ACHN (cell line): ENCODE measurements at regions not wholly inside any gene's neighbourhood (a gene's known extent, or its start where the extent isn't known, plus 50 kb on each side); places are given as distances from the start of the nearest gene placed in this dataset.

Source experiments
- DNase-seq: peaks from one replicate; pipeline ENCODE4 v3.0.0-alpha.2; 2015
- in situ Hi-C: cut with HindIII; loops from 2 replicates; pipeline ENCODE4 v1.10.0; 2017; ENCODE audit warnings: low sequenced_read_pairs, low pct_ligation_motif_present, low pct_unique_long_range_greater_than_20kb

DNA sequence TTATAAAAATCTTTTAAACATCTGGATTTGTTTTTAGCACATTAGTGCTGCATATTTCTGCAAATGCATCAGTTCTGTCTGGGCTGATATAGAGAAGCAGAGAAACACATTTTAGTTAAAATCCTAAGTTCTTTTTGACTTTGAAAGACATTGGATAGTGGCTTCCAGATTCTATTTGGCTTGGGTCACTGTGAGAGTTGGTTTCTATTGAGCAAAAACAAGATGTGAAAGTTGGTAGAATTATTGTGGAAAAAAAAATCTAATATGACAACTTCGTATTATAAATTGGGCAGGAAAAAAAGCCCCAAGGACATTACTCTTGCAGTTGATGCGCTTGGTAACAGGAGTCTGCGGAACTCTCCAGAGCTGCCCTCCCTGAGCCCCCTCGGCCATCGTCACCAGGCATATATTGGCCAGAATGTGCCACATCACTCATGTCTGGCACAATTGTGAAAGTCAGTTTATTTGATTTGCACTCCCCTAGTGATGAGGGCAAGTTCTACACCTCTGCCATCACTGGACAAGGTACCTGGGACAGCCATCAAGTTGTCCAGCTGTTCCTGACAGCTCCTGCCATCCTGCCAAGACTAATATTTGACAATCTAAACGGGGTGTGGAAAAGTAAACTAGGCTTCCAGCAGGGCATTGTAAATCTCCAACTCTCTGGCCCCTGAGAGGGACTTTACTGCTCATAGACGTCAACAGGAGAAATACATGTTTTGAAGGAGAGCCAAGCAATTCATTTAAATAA is 334.5 kb downstream of the TENT4A start:
- DNase-seq = no peak
- in situ Hi-C loops = no loop called here

DNA sequence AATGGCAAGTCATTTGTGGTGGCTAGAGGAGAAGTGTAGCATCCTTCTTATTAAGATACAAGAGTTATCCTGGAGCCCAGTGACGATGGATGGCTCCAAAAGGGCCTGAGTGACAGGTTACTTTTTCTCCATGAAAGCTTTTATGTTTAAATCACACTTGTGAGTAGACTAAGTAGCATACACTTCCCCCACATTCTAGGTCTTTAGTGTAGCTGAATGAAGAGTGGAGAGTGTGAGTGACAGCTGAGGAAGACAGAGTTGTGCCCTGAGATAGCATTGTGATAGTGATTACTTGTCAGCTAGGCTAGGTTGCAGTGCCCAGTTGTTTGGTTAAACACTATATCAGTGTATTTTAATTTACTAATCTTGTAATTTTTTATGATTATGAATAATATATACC is 337.8 kb downstream of the TENT4A start:
- DNase-seq = no peak
- in situ Hi-C loops = no loop called here

DNA sequence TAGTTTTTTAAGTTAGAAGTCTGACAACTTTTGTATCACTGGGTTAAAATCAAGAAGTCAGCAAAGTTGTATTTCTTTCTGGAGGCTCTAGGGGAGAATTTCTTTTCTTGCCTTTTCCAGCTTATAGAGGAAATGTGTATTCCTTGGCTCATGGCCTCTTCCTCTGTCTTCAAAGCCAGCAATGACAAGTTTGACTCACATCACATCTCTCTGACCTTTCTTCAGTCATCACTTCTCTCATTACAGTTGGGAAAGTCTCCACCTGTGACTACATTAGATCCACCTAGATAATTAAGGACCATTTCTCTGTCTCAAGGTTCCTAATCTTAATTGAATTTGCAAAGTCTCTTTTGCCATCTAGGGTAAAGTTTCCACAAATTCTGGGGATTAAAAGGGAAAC is 339.9 kb downstream of the TENT4A start:
- no peak for DNase-seq
- in situ Hi-C loops = no loop called here

DNA sequence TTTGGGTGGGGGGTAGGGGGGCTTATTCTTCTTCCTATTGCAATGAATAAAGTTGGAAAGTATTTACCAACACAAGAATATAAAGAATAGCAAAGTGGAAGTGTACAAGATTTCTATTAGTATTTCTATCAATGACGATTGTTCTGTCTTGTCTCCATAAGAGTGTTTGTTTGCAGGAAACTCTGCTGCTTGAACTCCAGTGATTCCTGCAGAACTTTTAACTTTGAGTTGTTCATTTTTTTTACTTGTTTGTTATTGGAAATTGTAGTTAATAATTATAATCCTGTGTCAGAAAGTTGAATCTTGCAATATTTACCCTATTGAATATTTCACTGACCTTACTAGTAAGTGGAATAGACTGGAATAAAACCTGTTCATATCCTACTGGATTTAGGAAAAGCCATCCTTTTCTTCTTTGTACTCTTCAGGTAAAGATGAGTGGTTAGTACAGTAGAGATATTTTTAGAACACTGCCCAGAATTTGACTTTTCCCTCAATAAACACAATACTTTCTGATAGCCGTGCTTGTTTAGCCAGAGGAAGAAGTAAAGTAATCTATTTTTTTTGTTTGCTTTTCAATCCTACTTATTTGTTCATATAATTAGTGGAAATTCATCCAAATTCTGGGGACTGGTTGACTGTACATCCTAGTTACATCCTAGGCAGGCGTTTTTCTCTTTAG is 340.4 kb downstream of the TENT4A start:
- DNase-seq = no peak
- in situ Hi-C loops = no loop called here

DNA sequence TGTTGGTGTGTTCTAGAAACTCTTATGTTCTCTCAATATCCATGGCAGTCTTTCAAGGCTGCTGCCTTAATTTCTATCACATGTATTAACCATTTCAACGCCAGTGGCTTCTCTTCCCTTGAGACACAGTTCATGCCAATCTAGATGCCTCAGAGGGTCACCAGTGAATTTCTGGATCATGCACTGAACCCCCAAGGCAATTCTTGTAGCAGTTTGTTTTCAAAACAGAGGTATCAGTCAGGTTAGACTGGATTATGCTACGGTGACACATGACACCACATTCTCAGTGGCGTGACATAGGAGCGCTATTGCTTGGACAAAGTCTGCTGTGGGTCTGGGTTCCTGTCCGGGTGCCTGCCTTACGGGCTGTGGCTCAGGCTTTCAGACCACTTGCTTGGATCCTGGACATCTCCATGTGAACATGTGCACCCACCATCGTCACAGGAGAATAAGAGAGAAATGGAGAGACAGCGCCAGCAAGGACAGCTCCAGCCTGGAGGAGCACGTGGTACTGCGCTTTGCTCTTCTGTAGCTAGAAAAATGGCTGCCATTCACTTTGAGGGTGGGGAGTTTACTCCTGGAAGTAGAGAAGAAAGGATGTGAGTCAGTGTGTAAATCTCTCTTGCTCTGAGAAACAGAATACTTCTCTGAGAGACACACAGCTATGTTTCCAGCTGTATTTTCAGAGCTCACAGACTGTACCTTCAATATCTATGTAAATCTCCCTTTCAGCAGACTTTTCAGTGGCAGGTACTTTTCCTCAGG is 329.3 kb upstream of the ADCY2 start:
- no peak for DNase-seq
- in situ Hi-C loops = no loop called here

DNA sequence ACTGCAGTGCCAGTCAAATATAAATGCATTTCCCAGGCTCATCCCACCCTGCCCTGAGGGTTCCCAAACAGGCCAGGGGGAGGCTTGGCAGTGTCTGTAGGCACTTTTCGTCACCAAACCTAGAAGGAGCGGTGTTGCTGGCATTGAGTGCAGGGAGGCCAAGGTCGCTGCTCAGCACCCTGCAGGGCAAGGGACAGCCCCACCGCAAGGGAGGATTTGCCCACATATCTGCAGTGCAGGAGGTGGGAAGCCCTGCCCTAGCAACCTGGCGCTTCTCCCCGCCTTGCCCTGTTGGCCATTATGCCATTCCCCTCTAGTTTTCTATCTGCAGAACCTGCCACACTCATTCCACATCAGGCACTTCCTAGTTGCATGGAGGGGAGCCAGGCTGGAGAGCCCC is 327.8 kb upstream of the ADCY2 start:
- no peak for DNase-seq

DNA sequence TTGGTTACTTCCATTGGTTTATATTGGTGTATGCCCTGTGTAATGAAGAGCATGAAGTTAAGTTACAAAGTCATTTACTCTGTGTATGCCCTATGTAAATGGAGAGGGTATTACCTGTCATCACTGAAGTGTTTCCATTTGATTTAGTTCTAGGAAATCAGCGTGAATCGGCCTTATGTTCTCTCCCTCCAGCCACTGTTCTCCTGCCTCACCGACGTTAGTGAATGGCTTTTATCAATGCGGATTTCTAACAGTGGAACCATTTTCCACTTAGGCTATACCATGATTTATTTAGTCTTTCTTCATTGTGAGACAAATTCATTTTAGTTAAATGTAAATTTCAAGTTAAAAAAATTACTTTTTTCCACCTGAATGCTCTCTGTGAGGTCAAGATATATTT is 327.0 kb upstream of the ADCY2 start:
- DNase-seq = no peak
- in situ Hi-C loops = no loop called here

More for the DNA sequence above, 327.8 kb upstream of the ADCY2 start:
- in situ Hi-C loops = no loop called here

DNA sequence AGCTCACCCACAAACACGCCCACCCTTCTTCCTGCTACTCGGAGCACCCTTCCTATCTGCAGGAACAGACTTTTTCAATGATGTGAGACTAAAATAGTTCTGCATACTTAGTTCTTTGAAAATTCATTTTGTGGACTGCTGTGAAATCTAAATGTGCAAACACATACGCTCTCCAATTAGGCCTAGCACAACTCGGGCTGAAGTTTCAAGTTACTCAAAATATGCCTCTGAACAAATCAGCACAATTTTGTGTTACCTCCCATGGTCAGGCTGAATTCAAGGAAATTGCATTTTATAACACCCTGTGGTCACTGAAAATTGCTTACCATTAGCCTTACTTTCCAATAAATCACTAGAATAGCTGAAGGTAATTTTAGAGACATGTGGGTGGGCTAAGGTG is 323.8 kb upstream of the ADCY2 start:
- in situ Hi-C loops = no loop called here

DNA sequence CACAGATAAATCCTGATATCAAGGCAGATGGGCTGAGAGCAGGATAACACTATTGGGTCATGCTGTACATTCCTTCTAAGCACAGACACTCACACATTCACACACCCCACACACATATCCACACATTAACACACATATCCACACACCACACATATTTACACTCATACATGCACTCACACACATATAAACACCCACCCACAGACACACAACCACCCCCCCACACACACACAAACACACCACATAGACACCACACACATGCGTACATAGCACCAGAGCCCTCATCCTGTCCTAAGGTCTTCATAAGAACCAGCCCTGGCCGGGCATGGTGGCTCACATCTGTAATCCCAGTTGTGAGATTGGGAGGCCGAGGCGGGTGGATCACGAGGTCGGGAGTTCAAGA is 322.3 kb upstream of the ADCY2 start:
- no peak for DNase-seq
- in situ Hi-C loops = no loop called here

More for the DNA sequence above, 323.8 kb upstream of the ADCY2 start:
- DNase-seq = no peak

DNA sequence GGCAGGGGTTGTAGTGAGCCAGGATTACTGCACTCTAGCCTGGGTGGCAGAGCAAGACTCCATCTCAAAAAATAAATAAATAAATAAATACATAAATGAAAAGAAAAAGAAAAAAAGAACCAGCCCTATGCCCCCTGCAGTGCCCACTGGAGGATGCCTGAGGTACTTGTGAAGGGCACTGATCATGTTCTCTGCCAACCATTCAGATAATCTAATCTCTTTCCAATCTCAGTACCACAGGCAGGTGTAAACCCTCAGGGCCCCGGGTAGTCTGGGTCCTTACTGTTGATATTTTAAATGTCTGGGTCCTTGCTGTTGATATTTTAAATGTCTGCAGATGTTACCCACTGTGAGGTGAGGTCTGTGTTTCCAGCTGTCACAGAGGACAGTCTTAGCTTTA is 321.8 kb upstream of the ADCY2 start:
- DNase-seq = no peak
- in situ Hi-C loops = no loop called here

DNA sequence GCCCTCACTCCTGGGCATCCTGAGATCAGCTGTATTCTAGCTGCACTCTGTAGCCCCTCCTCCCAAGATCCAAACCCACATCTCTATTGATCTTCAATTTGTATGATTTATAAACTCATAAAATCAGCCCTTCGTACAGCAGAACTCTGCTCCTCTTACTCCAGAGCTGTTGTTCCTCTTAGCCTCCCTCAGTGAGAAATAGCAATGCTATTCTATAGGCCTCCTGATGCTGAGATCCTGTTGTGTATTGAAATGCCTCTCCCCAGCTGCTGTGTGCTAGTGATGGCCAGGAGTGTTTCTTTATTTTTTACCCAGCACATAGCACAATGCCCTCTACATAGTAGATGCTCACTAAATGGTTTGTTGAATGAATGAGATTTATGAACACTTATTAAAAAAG is 320.5 kb upstream of the ADCY2 start:
- DNase-seq = no peak
- in situ Hi-C loops = no loop called here

DNA sequence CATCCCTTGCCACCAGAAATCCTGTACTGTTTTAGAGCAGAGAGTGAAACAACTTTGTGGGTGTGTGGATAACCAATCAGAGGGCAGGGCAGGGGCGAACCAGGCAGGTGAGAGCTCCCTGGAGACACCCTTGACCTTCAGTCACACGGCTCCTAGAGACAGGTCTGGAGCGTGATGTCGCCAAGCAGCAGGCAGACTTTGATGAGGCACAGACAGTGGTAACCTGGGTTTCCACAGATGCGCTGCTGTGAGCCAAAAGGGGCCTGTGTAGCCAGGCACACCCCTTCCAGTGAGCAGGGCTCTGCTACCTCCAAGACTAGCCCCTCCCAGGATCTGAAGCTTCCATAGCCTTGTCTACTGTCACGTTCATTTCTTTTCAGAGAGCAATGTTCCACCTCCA is 317.8 kb upstream of the ADCY2 start:
- no peak for DNase-seq
- in situ Hi-C loops = no loop called here

DNA sequence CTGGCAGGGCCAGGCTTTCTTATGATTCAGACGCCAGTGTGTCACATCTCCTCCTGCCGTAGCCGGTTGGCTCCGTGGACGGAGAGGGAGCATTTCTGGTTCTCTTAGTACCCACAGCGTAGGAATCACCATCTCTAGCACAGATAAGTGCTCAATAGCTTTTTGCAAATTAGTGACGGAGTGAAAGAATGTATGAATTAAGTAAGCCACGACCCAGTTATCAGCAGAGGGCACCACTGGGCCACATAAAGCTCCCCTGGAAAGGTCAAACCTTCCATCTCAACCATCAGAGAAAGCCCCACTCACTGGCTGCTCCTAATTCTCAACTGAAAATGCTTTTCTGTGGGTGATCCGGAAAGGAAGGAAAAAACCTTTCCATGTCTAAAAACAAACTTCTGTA is 317.0 kb upstream of the ADCY2 start:
- DNase-seq = no peak
- in situ Hi-C loops = no loop called here

DNA sequence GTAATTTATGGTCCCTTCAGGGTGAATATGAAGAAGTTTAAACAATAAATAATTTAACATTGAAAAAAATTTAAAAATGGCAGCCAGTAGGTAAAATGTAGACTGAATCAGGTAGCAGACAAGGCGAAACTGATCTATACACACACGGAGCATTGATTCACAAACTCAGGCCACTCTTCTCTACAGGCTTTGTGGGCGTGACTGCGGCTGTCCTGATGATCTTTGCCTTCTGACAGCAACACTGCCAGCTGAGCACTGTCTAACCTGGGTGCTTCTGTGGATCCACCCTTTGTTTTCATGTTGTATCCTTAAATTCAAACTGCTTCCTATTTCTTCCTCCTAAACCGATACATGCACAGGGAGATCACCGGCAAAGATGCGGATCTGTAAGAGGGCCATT is 315.4 kb upstream of the ADCY2 start:
- in situ Hi-C loops = no loop called here
- DNase-seq = no peak

DNA sequence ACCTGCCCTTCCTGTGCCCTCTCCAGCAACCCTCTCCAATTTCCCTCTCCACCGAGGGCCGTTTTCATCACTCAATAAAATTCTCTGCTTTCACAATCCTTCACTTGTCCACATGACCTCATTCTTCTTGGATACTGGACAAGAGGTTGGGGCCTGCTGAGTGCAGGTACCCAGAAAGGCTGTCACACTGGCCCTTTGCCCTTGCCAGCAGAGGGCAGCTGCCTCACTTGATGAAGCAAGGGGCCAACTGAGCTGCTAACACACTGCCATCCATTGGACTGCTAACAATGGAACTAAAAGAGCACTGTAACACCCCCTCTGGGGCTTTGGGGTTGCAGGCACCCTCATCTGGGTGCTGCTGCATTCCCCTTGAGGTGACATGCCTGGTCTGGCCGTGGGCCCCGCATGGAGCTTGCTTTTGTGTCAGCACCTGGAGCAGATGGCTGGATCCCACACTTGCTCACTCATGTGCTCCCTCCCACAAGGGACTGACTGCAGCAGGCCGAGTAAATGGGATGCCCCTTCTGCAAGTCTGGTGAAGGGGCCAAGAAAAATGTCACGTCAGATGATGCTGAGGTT is 308.1 kb upstream of the ADCY2 start:
- DNase-seq = no peak
- in situ Hi-C loops = no loop called here

DNA sequence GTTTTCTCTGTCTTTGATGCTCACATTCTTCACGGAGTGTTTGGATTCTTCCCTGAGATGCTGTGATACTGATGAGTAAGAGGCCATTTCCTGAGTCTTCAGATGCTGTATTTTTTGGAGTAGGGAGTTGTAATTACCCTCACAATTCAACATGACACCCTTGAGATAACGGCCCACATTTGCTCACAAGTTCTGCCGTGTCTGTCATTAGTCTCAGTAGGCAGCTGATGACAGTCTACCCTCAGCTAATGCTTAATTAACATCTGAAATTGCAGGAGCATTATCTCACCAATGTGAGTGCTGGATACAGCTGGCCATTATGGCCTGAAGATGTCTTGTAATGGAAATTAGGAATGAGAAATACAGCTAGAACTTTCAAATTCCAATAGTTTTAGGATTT is 307.1 kb upstream of the ADCY2 start:
- in situ Hi-C loops = no loop called here
- no peak for DNase-seq

DNA sequence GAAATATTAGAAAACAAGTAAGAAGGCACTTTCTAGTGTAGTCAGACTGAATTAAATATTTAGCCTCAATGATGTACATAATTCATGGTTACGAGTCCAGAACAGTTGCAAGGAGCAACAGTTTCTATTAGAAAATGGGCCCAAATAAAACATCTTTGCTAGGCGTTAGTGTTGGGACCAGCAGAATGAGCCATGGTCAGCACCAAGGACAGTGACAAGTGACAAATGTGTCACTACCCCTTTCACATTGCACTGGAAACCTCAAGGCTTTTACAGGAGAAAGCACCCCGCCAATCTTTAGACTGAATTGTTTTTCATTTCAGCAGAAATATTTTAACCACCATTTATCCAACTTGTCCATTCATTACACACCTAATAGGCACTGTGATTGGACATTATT is 301.3 kb upstream of the ADCY2 start:
- DNase-seq = no peak
- in situ Hi-C loops = no loop called here

DNA sequence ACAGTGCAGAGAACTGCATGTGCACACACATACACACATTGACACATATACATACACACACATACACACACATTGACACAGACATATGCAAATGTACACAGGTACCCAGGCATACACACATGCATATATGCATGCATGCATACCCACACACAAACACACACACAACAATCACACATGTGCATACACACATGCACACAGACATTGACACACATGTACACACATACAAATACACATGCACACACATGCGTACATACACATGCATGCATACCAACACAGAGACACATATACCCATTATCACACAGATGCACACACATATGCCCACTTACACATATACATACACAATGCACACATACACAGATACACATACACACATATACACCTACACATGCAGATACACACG is 299.6 kb upstream of the ADCY2 start:
- DNase-seq = no peak
- in situ Hi-C loops = no loop called here

DNA sequence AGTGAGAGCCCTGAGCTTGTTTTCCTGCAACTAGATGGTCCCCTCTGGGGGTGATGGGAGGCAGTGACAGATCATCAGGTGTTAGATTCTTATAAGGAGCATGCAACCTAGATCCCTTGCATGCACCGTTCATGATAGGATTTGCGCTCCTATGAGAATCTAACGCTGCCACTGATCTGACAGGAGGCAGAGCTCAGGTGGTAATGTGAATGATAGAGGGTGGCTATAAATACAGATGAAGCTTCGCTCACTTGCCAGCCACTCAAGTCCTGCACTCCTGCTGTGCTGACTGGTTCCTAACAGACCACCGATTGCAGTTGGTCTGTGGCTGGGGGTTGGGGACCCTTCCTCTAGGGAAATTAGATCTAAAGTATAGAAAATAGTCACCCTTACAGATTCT is 290.6 kb upstream of the ADCY2 start:
- in situ Hi-C loops = no loop called here
- DNase-seq = no peak
